Calu3 (cell line): ENCODE measurements at regions not wholly inside any gene's neighbourhood (a gene's known extent, or its start where the extent isn't known, plus 50 kb on each side); places are given as distances from the start of the nearest gene placed in this dataset.
"Not testable (repeated sequence)": the region's sequence is repeated elsewhere in the genome, so short reads cannot be mapped to it uniquely, and the experiment has no call there.

Experiments
- BruUV-seq: library from RNA; stranded (reverse); fragments of 400-500 nt; replicated peaks from 2 replicates; lab custom pipeline; 2021; lab: Mats Ljungman, UMichigan
- CTCF ChIA-PET: fragments of 300-600 bp; sonication (Branson Sonifier 250); formaldehyde crosslinking; loops from one replicate; lab custom pipeline; 2022; ENCODE audit warnings: antibody characterized with exemption; lab: Charles Lee
- DNase-seq: peaks from one replicate; pipeline ENCODE4 v3.0.0; 2022
- H3K27ac Mint-ChIP-seq: one replicate; pipeline ENCODE4 v1.8.0; 2022; ENCODE audit warnings: mixed read lengths; ENCODE audit not compliant: unreplicated experiment
- H3K27me3 Mint-ChIP-seq: one replicate; pipeline ENCODE4 v1.8.0; 2022; ENCODE audit warnings: mixed read lengths; ENCODE audit not compliant: unreplicated experiment
- H3K36me3 Mint-ChIP-seq: one replicate; pipeline ENCODE4 v1.8.0; 2022; ENCODE audit warnings: mild to moderate bottlenecking, moderate library complexity, mixed read lengths; ENCODE audit not compliant: insufficient read depth, unreplicated experiment
- H3K4me1 Mint-ChIP-seq: one replicate; pipeline ENCODE4 v1.8.0; 2022; ENCODE audit warnings: mild to moderate bottlenecking, low read depth, mixed read lengths; ENCODE audit not compliant: unreplicated experiment
- H3K4me3 Mint-ChIP-seq: one replicate; pipeline ENCODE4 v1.8.0; 2022; ENCODE audit warnings: mild to moderate bottlenecking, low read depth, moderate library complexity, mixed read lengths; ENCODE audit not compliant: unreplicated experiment
- H3K9me3 Mint-ChIP-seq: one replicate; pipeline ENCODE4 v1.8.0; 2022; ENCODE audit warnings: low read depth, mixed read lengths; ENCODE audit not compliant: unreplicated experiment
- intact Hi-C: fragments of 100-400 bp; cut with micrococcal nuclease; formaldehyde crosslinking; loops from one replicate; pipeline ENCODE4 v1.10.0; 2022; ENCODE audit not compliant: unreplicated experiment
- TF ChIP-seq, protein P1 (sequence below): fragments of 200-600 bp; IDR thresholded peaks from one replicate; pipeline ENCODE4 v1.8.0; 2022; ENCODE audit warnings: antibody characterized with exemption; ENCODE audit not compliant: unreplicated experiment

DNA sequence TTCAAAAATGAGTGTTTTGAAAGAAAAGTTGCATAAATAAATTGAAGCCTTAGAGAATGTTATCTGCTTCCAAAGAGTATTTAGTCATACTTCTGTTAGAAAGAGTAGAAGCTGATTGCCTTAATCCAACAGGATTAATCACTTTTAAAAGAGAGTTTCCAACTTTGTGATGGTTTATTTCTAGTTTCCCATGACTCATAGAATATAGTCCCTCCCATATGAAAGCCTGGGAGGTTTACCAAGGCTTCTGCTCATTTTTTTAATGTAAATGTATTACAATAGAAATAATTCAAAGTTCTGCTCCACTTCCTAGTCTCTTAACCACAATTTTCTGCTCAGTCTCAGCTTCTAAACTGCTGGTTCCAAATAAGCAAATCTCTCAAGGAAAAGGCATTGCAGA is 118.0 kb upstream of the IRAK1BP1 start:
- no TSS peak for BruUV-seq
- H3K27ac Mint-ChIP-seq, result no peak overlapping the region

DNA sequence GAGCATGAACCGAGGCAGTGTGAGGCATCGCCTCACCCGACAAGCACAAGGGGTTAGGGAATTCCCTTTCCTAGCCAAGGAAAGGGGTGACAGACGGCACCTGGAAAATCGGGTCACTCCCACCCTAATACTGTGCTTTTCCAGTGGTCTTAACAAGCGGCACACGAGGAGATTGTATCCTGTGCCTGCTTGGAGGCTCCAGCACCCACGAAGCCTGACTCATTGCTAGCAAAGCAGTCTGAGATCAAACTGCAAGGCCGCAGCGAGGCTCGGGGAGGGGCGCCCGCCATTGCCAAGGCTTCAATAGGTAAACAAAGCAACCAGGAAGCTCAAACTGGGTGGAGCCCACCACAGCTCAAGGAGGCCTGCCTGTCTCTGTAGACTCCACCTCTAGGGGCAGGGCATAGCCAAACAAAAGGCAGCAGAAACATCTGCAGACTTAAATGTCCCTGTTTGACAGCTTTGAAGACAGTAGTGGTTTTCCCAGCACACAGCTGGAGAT is 109.0 kb upstream of the IRAK1BP1 start:
- H3K27ac Mint-ChIP-seq, H3K27me3 Mint-ChIP-seq, BruUV-seq, H3K4me3 Mint-ChIP-seq, DNase-seq, CTCF ChIA-PET, H3K36me3 Mint-ChIP-seq, intact Hi-C loops, H3K4me1 Mint-ChIP-seq: not testable (repeated sequence)
- H3K9me3 Mint-ChIP-seq, result peaks cover 12% of the 10 kb centered on the region

More for the DNA sequence above, 118.0 kb upstream of the IRAK1BP1 start:
- TF ChIP-seq, protein P1, sequence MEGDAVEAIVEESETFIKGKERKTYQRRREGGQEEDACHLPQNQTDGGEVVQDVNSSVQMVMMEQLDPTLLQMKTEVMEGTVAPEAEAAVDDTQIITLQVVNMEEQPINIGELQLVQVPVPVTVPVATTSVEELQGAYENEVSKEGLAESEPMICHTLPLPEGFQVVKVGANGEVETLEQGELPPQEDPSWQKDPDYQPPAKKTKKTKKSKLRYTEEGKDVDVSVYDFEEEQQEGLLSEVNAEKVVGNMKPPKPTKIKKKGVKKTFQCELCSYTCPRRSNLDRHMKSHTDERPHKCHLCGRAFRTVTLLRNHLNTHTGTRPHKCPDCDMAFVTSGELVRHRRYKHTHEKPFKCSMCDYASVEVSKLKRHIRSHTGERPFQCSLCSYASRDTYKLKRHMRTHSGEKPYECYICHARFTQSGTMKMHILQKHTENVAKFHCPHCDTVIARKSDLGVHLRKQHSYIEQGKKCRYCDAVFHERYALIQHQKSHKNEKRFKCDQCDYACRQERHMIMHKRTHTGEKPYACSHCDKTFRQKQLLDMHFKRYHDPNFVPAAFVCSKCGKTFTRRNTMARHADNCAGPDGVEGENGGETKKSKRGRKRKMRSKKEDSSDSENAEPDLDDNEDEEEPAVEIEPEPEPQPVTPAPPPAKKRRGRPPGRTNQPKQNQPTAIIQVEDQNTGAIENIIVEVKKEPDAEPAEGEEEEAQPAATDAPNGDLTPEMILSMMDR, result no peak
- Mint-ChIP-seq H3K36me3 (no peaks in the 10 kb centered on the region), H3K4me3 (no peak overlapping the region), H3K9me3 (peaks cover 5% of the 10 kb centered on the region), H3K27me3 (no peaks in the 10 kb centered on the region), H3K4me1 (no peaks in the 10 kb centered on the region)
- no peak for DNase-seq
- CTCF ChIA-PET, result no interaction called here
- intact Hi-C loops, result no loop called here

DNA sequence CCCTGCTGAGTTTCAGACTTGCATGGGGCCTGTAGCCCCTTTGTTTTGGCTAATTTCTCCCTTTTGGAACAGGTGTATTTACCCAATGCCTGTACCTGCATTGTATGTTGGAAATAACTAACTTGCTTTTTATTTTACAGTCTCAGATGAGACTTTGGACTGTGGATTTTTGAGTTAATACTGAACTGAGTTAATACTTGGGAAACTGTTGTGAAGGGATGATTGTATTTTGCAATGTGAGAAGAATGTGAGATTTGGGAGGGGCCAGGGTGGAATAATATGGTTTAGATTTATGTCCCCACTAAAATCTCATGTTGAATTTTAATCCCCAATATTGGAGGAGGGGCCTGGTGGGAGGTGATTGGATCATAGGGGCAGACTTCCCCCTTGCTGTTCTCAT is 99.1 kb upstream of the IRAK1BP1 start:
- H3K4me3 Mint-ChIP-seq, result no peak overlapping the region
- H3K27ac Mint-ChIP-seq, result no peak overlapping the region
- H3K36me3 Mint-ChIP-seq, result no peaks in the 10 kb centered on the region
- intact Hi-C loops, result no loop called here
- DNase-seq, result no peak
- H3K9me3 Mint-ChIP-seq, result no peaks in the 10 kb centered on the region
- CTCF ChIA-PET, result no interaction called here
- H3K4me1 Mint-ChIP-seq, result no peaks in the 10 kb centered on the region
- TF ChIP-seq, protein P1, result no peak
- no peaks in the 10 kb centered on the region for H3K27me3 Mint-ChIP-seq
- BruUV-seq, result no TSS peak

DNA sequence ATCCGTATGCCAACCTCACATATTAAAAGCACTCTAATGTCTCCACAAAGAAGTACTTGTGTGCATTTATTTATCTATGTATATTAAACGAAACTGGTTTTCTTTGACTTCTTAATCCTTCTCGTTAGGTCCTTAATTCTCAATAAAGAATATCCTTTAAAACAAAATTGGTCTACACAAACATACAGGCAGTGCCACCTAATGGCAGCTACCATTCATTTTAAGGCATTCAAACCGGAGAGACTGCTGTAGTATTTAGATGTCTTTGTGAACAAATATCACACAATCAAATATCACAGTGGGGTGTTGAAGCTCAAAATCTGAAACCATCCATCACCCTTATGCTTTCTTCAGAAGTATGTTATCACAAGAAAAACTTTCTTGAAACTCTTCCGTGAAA is 96.6 kb upstream of the IRAK1BP1 start:
- Mint-ChIP-seq H3K4me3 (no peak overlapping the region), H3K27me3 (no peaks in the 10 kb centered on the region), H3K36me3 (no peaks in the 10 kb centered on the region), H3K4me1 (no peaks in the 10 kb centered on the region), H3K9me3 (no peaks in the 10 kb centered on the region), H3K27ac (no peak overlapping the region)
- DNase-seq, result no peak
- CTCF ChIA-PET, result no interaction called here
- TF ChIP-seq, protein P1, result no peak
- no TSS peak for BruUV-seq
- intact Hi-C loops, result loop anchor here (1.0 kb wide), 1 partner anchor 334 kb away; no protein-coding TSS in a partner anchor

DNA sequence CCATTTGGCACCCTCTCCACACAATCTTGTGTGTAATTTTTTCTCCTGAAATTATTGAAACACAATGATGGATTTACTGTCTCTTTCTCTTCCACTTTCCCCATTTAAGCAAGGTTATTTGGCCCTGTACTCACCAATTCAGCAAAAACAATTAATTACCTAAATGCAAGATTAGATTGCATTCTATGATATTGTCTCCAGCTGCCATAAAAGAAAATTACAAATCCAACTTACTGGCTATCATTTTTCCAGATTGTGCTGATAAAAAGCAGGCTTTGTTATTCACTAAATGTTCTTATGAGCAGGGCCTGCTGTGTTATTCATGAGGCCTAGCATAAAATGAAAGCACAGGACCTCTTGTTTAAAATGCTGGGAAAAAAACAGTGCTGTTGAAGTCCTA is 95.8 kb upstream of the IRAK1BP1 start:
- Mint-ChIP-seq H3K9me3 (no peaks in the 10 kb centered on the region), H3K36me3 (no peaks in the 10 kb centered on the region), H3K27me3 (no peaks in the 10 kb centered on the region), H3K4me3 (no peak overlapping the region), H3K27ac (no peak overlapping the region), H3K4me1 (no peaks in the 10 kb centered on the region)
- no TSS peak for BruUV-seq
- intact Hi-C loops, result no loop called here
- TF ChIP-seq, protein P1, result no peak
- no peak for DNase-seq
- CTCF ChIA-PET, result no interaction called here
